Ovary (tissue), 7 donors: ENCODE measurements at regions not wholly inside any gene's neighbourhood (a gene's known extent, or its start where the extent isn't known, plus 50 kb on each side); places are given as distances from the start of the nearest gene placed in this dataset.
"Not testable (repeated sequence)": the region's sequence is repeated elsewhere in the genome, so short reads cannot be mapped to it uniquely, and the experiment has no call there.

ENCODE experiments used
- DNase-seq, 5 donors: peaks; one replicate each; pipeline ENCODE4 v3.0.0-alpha.2; 2019 to 2020
- H3K27ac ChIP-seq, 2 donors: fragments of 200-600 bp; one replicate each; pipeline versions ENCODE4 v1.5.1 to v1.8.0; 2019 to 2022
- H3K27me3 ChIP-seq: fragments of 200-600 bp; one replicate; pipeline ENCODE4 v1.8.0; 2022
- H3K36me3 ChIP-seq: fragments of 200-600 bp; sonication (generic); one replicate; pipeline ENCODE4 v1.5.1; 2019
- H3K4me1 ChIP-seq: one replicate; pipeline ENCODE4 v1.8.1; 2013; ENCODE audit warnings: mild to moderate bottlenecking, moderate library complexity; ENCODE audit not compliant: insufficient read depth
- H3K4me3 ChIP-seq: fragments of 200-600 bp; sonication (generic); one replicate; pipeline ENCODE4 v1.5.1; 2017
- H3K9me3 ChIP-seq, 2 donors: fragments of 200-600 bp in 1 of 2; sonication (generic) in 1 of 2; one replicate each; pipeline versions ENCODE4 v1.5.1 to v1.8.1; 2013 to 2019; ENCODE audit warnings: mild to moderate bottlenecking in 1 of 2, moderate library complexity in 1 of 2
- EP300 ChIP-seq: sonication (generic); formaldehyde crosslinking; IDR thresholded peaks from one replicate; pipeline ENCODE4 v1.6.1; 2017; ENCODE audit warnings: antibody characterized with exemption
- POLR2A ChIP-seq: fragments of 450-650 bp; IDR thresholded peaks from one replicate; pipeline ENCODE4 v1.6.1; 2017; ENCODE audit warnings: antibody characterized with exemption, mild to moderate bottlenecking, moderate library complexity
- WGBS, 3 donors: extraction: QIAGEN DNeasy Blood & Tissue Kit in 1 of 3; methylation state at CpG; one replicate each; pipeline versions ENCODE4 v1.1.5 to v1.1.7; 2013 to 2017; 5-methylcytosine and 5-hydroxymethylcytosine counted together
- intact Hi-C, 4 donors: fragments of 100-400 bp; cut with DNase I; formaldehyde crosslinking; loops; one replicate each; pipeline versions ENCODE4 v1.11.0 to v1.15.1; 2022 to 2023
- TF ChIP-seq, protein P1 (sequence below), 3 donors: fragments of 450-650 bp in 2 of 3; fragments of 200-600 bp in 1 of 3; IDR thresholded peaks; one replicate each; pipeline versions ENCODE4 v1.5.1 to v1.8.0; 2016 to 2022; ENCODE audit warnings: antibody characterized with exemption in 3 of 3, mild to moderate bottlenecking in 1 of 3
- donor health status: DM: no; HTN: no; CAD: no; lungs with moderate emphysema.
- donor health status: DM: no; HTN: no; CAD: no.
- donor health status: Bipolar disorder and iron deficiency.
- donor health status: DM: no; HTN: no; CAD: no.
- donor health status: DM: yes; HTN: yes; CAD: no.

DNA sequence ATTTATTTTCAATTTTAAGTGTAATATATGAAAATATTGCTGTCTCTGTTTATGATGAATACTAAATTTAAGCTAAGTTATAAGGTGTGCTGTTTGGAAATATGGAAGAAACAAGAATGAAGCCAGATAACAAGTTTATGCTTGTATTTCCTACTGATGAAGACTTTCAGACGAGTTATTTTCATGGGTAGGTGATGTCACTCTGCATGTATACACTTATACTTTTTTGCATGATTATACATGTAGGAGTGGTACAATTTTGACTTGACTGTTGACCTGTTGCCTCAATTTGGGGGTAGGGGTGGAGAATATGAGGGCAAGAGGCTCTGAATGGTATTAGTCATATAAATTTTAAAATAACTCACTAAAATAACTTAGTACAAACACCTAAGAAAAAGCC, 133.7 kb downstream of the HAUS1 start:
- intact Hi-C loops: no loop called here
- no peak for DNase-seq
- no peaks in the 10 kb centered on the region for H3K27me3 ChIP-seq
- no peak overlapping the region for H3K27ac ChIP-seq
- 87 to 95% (median 92%) methylated on average over 1 of the region's 1 CpG for WGBS, 3 donors
- H3K4me1 ChIP-seq: no peaks in the 10 kb centered on the region
- no peaks in the 10 kb centered on the region for H3K36me3 ChIP-seq
- TF ChIP-seq POLR2A (no peak), EP300 (no peak)
- TF ChIP-seq, protein P1, sequence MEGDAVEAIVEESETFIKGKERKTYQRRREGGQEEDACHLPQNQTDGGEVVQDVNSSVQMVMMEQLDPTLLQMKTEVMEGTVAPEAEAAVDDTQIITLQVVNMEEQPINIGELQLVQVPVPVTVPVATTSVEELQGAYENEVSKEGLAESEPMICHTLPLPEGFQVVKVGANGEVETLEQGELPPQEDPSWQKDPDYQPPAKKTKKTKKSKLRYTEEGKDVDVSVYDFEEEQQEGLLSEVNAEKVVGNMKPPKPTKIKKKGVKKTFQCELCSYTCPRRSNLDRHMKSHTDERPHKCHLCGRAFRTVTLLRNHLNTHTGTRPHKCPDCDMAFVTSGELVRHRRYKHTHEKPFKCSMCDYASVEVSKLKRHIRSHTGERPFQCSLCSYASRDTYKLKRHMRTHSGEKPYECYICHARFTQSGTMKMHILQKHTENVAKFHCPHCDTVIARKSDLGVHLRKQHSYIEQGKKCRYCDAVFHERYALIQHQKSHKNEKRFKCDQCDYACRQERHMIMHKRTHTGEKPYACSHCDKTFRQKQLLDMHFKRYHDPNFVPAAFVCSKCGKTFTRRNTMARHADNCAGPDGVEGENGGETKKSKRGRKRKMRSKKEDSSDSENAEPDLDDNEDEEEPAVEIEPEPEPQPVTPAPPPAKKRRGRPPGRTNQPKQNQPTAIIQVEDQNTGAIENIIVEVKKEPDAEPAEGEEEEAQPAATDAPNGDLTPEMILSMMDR (IDR thresholded peaks at IDR 0.05): no peak
- H3K4me3 ChIP-seq: no peak overlapping the region
- H3K9me3 ChIP-seq: no peaks in the 10 kb centered on the region

DNA sequence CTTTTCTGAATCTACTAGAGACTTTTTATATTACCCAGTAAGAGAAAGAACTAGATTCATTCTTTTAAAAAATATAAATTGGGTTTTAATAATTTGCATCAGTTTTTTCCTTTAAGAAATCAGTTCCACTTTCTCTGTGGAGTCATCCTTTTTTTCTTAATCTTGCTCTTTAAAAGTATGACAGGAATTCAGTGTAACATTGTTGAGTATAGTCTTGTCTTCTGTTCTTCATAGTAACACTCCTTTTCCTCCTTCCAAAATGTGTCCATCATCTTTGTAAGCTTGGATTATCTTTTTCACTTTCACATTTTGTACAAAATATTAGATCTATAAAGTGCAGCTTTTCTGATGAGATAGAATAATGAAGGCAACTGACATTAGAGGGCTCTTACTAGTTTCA, 135.4 kb downstream of the HAUS1 start:
- Histone ChIP-seq H3K4me3 (no peak overlapping the region), H3K9me3 (no peaks in the 10 kb centered on the region), H3K27me3 (no peaks in the 10 kb centered on the region), H3K27ac (no peak overlapping the region), H3K4me1 (no peaks in the 10 kb centered on the region), H3K36me3 (no peaks in the 10 kb centered on the region)
- no peak for DNase-seq
- TF ChIP-seq EP300 (no peak), POLR2A (no peak)
- TF ChIP-seq, protein P1 (IDR thresholded peaks at IDR 0.05): no peak
- intact Hi-C loops: no loop called here

DNA sequence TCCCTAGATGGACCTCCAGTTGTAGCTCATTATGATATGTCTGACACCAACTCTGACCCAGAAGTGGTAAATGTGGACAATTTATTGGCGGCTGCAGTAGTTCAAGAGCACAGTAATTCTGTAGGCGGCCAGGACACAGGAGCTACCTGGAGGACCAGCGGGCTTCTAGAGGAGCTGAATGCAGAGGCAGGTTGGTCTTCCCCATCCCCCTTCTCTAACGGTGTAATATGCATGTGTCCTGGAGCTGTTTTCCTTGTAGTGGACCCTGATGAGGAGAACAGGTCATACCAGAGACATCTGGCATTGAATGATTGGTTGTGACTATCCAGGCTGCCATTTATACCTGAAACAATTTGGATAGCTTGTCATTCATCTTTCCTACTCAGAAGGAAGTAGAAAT, 135.8 kb downstream of the HAUS1 start:
- 83 to 84% (median 83%) methylated on average over 4 of the region's 4 CpGs for WGBS, 3 donors
- intact Hi-C loops: no loop called here
- Histone ChIP-seq H3K27ac (no peak overlapping the region), H3K9me3 (no peaks in the 10 kb centered on the region), H3K36me3 (no peaks in the 10 kb centered on the region), H3K4me1 (no peaks in the 10 kb centered on the region), H3K27me3 (no peaks in the 10 kb centered on the region), H3K4me3 (no peak overlapping the region)
- DNase-seq: no peak
- no peak for TF ChIP-seq EP300
- TF ChIP-seq, protein P1 (IDR thresholded peaks at IDR 0.05): no peak

DNA sequence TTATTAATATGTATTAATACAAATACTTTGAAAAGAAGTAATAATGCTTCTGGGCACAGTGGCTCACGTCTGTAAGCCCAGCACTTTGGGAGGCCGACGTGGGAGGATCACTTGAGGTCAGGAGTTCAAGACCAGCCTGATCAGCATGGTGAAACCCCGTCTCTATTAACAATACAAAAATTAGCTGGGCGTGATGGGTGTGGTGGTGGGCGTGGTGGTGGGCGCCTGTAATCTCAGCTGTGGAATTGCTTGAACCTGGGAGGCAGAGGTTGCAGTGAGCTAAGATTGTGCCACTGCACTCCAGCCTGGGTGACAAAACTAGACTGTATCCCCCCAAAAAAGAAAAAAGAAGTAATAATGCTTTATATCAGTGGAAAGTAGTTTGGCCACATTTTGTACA, 137.2 kb downstream of the HAUS1 start:
- DNase-seq, H3K36me3 ChIP-seq, H3K27ac ChIP-seq, intact Hi-C loops, H3K4me1 ChIP-seq, H3K4me3 ChIP-seq, H3K27me3 ChIP-seq, H3K9me3 ChIP-seq: not testable (repeated sequence)
- 91 to 95% (median 94%) methylated on average over 7 of the region's 7 CpGs for WGBS, 3 donors

DNA sequence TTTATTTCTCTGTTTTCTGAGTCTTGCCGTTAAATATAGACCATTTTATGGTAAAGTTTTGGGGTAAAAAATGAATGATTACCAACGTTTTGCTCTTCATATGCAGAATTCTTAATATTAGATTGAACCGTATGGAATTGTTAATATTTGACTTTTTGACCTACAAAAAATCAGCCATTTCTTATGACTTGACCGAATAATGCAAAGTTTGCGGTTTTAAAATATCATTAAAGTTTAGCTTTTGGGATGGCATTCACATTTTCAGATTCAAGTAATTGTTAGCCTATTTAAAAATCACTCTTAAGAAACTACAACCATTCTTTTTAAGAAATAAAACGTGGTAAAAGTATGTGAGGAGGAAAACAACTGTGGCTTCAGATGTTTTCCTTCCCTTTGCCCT, 138.0 kb downstream of the HAUS1 start:
- Histone ChIP-seq H3K9me3 (no peaks in the 10 kb centered on the region), H3K4me3 (no peak overlapping the region), H3K36me3 (no peaks in the 10 kb centered on the region), H3K27ac (no peak overlapping the region), H3K4me1 (no peaks in the 10 kb centered on the region), H3K27me3 (no peaks in the 10 kb centered on the region)
- no peak for TF ChIP-seq POLR2A
- no peak for TF ChIP-seq EP300
- TF ChIP-seq, protein P1 (IDR thresholded peaks at IDR 0.05): no peak
- intact Hi-C loops: no loop called here
- WGBS, 3 donors: 87 to 93% (median 89%) methylated on average over 6 of the region's 6 CpGs
- no peak for DNase-seq
